ENCODE measurements at regions not wholly inside any gene's neighbourhood (a gene's known extent, or its start where the extent isn't known, plus 50 kb on each side); places are given as distances from the start of the nearest gene placed in this dataset.

- no peak overlapping the region for H3K27ac ChIP-seq (ENCODE audit: control insufficient read depth, insufficient read depth)
- intact Hi-C loops (cut with micrococcal nuclease; ENCODE audit: unreplicated experiment) (no loop called here), in situ Hi-C loops (cut with MboI) (no loop called here)
- H4K20me1 ChIP-seq (ENCODE audit: control insufficient read depth, insufficient read depth), result no peaks in the 10 kb centered on the region
- DNase-seq (ENCODE audit: low read depth, low spot score) (no peak), ATAC-seq (no peak), FAIRE-seq (no peak)
- no peak overlapping the region for H3K4me2 ChIP-seq (ENCODE audit: control insufficient read depth, insufficient read depth)
- ChIA-PET RAD21 (ENCODE audit: unreplicated experiment) (no interaction called here), SMC1A (ENCODE audit: uncharacterized antibody, unreplicated experiment) (interaction anchor here (0.9 kb wide), 1 partner anchor 9 kb away, joined by 3 read pairs; no protein-coding TSS in a partner anchor), POLR2A (no interaction called here), CTCF (interaction anchor here (1.3 kb wide), 1 partner anchor 31 kb away, joined by 3 read pairs; no protein-coding TSS in a partner anchor)
- H3K4me1 ChIP-seq (ENCODE audit: control insufficient read depth, insufficient read depth, low read length), result no peaks in the 10 kb centered on the region
- 0% methylated on average over 2 of the region's 2 CpGs for WGBS (ENCODE audit: insufficient coverage, insufficient replicate concordance, low lambda C conversion rate, missing lambda C conversion rate)
- no peaks in the 10 kb centered on the region for H3K79me2 ChIP-seq (ENCODE audit: control insufficient read depth, insufficient read depth, low read length)
- H3K4me3 ChIP-seq, result no peak overlapping the region
- H3K36me3 ChIP-seq (ENCODE audit: control insufficient read depth in 2 of 2, insufficient read depth in 2 of 2, low read length in 1 of 2), result no peaks in the 10 kb centered on the region
- no peaks in the 10 kb centered on the region for H3K9me3 ChIP-seq (replicated peaks; ENCODE audit: control insufficient read depth, insufficient read depth, low read length)
- H3K9ac ChIP-seq (ENCODE audit: control insufficient read depth, insufficient read depth, low read length), result no peak overlapping the region
- no TSS peak for BruUV-seq (replicated peaks)
- TF ChIP-seq POU2F2 (IDR thresholded peaks at IDR 0.05; ENCODE audit: borderline replicate concordance, low read depth, low read length) (no peak), CHD4 (IDR thresholded peaks at IDR 0.05) (no peak), RB1 (IDR thresholded peaks at IDR 0.05; ENCODE audit: borderline replicate concordance) (no peak), RELB (IDR thresholded peaks at IDR 0.05; ENCODE audit: low read depth) (no peak), NR2C2 (IDR thresholded peaks at IDR 0.05; ENCODE audit: borderline replicate concordance, control insufficient read depth, insufficient read length, low read depth) (no peak), BCLAF1 (IDR thresholded peaks at IDR 0.05) (no peak), NR2F1 (conservative IDR thresholded peaks at IDR 0.05) (no peak), ESRRA (IDR thresholded peaks at IDR 0.05; ENCODE audit: low read length) (no peak), ATF7 (IDR thresholded peaks at IDR 0.05; ENCODE audit: low read depth) (no peak), ZNF217 (IDR thresholded peaks at IDR 0.05) (no peak), MEF2A (IDR thresholded peaks at IDR 0.05; ENCODE audit: insufficient read depth, low read depth, low read length) (no peak), SIN3A (IDR thresholded peaks at IDR 0.05; ENCODE audit: low read depth, low read length) (no peak), BRCA1 (IDR thresholded peaks at IDR 0.05; ENCODE audit: low read depth, low read length) (no peak)
- no peak overlapping the region for H2AFZ ChIP-seq (ENCODE audit: control insufficient read depth, low read depth, low read length)
- H3K27me3 ChIP-seq (replicated peaks in 1 of 2; ENCODE audit: control insufficient read depth in 2 of 2, insufficient read depth in 2 of 2, low read length in 1 of 2), result no peaks in the 10 kb centered on the region
These were observed 405.2 kb downstream of the ARL4A start for GRCh38 chr7:13092708-13093005.

All from GM12878 (cell line).